ENCODE measurements at regions not wholly inside any gene's neighbourhood (a gene's known extent, or its start where the extent isn't known, plus 50 kb on each side); places are given as distances from the start of the nearest gene placed in this dataset.

- Histone ChIP-seq H3K4me3 (no peak overlapping the region), H3K27me3 (no peaks in the 10 kb centered on the region), H3K36me3 (no peaks in the 10 kb centered on the region), H3K27ac (no peak overlapping the region), H3K9me3 (no peaks in the 10 kb centered on the region), H3K4me1 (no peaks in the 10 kb centered on the region)
- intact Hi-C loops (cut with DNase I): no loop called here
- WGBS, 2 donors: 46 to 62% methylated on average over 4 of the region's 4 CpGs
- TF ChIP-seq CTCF (IDR thresholded peaks at IDR 0.05) (no peak), POLR2A (IDR thresholded peaks at IDR 0.05) (no peak)
- no peak for DNase-seq
Observed at GRCh38 chr7:67984326-67984725, 987.7 kb downstream of the TYW1 start.

GRCh38 chr7:67989142-67989541 lies 992.5 kb downstream of the TYW1 start:
- 95% methylated on average over 2 of the region's 4 CpGs for WGBS, 2 donors
- TF ChIP-seq CTCF (IDR thresholded peaks at IDR 0.05) (no peak), POLR2A (IDR thresholded peaks at IDR 0.05) (no peak)
- Histone ChIP-seq H3K9me3 (no peaks in the 10 kb centered on the region), H3K27me3 (no peaks in the 10 kb centered on the region), H3K27ac (no peak overlapping the region), H3K36me3 (no peaks in the 10 kb centered on the region), H3K4me3 (no peak overlapping the region), H3K4me1 (no peaks in the 10 kb centered on the region)
- intact Hi-C loops (cut with DNase I): no loop called here
- DNase-seq: no peak

DNA sequence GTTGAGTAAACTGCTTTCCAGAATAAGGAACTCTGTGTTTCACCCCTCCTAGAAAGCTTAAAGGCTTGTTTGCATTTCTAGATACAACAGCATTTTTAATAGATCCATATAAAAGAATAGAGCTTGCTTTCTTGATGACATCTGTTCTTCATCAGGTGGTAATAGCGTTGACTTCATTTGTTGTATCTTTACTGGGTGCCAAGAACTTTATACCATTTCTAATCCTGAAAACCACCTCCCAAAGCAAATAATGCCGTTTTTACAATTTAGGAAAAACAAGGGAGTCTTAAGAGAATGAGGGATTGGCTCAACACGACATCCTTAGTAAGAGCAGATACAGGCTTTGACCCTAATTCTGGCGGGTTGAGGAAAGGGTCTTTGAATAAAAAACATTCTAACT lies 993.4 kb downstream of the TYW1 start:
- no peaks in the 10 kb centered on the region for H3K36me3 ChIP-seq
- H3K27ac ChIP-seq: no peak overlapping the region
- no peaks in the 10 kb centered on the region for H3K27me3 ChIP-seq
- intact Hi-C loops (cut with DNase I): no loop called here
- no peak for DNase-seq
- H3K9me3 ChIP-seq: no peaks in the 10 kb centered on the region
- 43 to 50% methylated on average over 3 to 4 of the region's 4 CpGs for WGBS, 2 donors
- no peak overlapping the region for H3K4me3 ChIP-seq
- no peaks in the 10 kb centered on the region for H3K4me1 ChIP-seq
- no peak for TF ChIP-seq POLR2A (IDR thresholded peaks at IDR 0.05)
- TF ChIP-seq CTCF (IDR thresholded peaks at IDR 0.05): no peak

DNA sequence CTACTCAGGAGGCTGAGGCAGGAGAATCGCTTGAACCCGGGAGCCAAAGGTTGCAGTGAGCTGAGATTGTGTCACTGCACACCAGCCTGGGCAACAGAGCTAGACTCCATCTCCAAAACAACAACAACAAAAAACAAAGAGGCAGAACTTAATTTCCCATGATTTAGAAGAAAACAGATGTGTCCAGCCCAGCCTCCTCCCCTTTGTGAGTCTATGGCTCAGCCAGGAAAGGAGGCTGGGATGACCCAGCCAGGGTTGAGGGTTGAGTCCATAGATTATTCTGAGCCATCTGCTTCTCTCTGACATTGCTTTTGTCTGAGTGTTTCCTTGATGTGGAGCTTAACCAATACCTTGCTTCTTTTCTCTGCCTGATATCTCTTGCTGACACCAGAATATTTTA lies 994.1 kb downstream of the TYW1 start:
- intact Hi-C loops (cut with DNase I): no loop called here
- H3K4me3 ChIP-seq: no peak overlapping the region
- WGBS, 2 donors: 76 to 92% methylated on average over 2 of the region's 2 CpGs
- no peaks in the 10 kb centered on the region for H3K27me3 ChIP-seq
- H3K36me3 ChIP-seq: no peaks in the 10 kb centered on the region
- no peak for DNase-seq
- no peak overlapping the region for H3K27ac ChIP-seq
- TF ChIP-seq CTCF (IDR thresholded peaks at IDR 0.05) (no peak), POLR2A (IDR thresholded peaks at IDR 0.05) (no peak)
- no peaks in the 10 kb centered on the region for H3K4me1 ChIP-seq
- no peaks in the 10 kb centered on the region for H3K9me3 ChIP-seq

- H3K4me1 ChIP-seq: no peaks in the 10 kb centered on the region
- no peaks in the 10 kb centered on the region for H3K27me3 ChIP-seq
- DNase-seq: no peak
- H3K36me3 ChIP-seq: no peaks in the 10 kb centered on the region
- H3K9me3 ChIP-seq: no peaks in the 10 kb centered on the region
- H3K4me3 ChIP-seq: no peak overlapping the region
- intact Hi-C loops (cut with DNase I): no loop called here
- H3K27ac ChIP-seq: no peak overlapping the region
- WGBS, 2 donors: 83 to 86% methylated on average over 8 of the region's 8 CpGs
- TF ChIP-seq POLR2A (IDR thresholded peaks at IDR 0.05): no peak
- no peak for TF ChIP-seq CTCF (IDR thresholded peaks at IDR 0.05)
Observed at GRCh38 chr7:67992287-67992686, 995.7 kb downstream of the TYW1 start.
